ENCODE measurements at regions not wholly inside any gene's neighbourhood (a gene's known extent, or its start where the extent isn't known, plus 50 kb on each side); places are given as distances from the start of the nearest gene placed in this dataset.

DNA sequence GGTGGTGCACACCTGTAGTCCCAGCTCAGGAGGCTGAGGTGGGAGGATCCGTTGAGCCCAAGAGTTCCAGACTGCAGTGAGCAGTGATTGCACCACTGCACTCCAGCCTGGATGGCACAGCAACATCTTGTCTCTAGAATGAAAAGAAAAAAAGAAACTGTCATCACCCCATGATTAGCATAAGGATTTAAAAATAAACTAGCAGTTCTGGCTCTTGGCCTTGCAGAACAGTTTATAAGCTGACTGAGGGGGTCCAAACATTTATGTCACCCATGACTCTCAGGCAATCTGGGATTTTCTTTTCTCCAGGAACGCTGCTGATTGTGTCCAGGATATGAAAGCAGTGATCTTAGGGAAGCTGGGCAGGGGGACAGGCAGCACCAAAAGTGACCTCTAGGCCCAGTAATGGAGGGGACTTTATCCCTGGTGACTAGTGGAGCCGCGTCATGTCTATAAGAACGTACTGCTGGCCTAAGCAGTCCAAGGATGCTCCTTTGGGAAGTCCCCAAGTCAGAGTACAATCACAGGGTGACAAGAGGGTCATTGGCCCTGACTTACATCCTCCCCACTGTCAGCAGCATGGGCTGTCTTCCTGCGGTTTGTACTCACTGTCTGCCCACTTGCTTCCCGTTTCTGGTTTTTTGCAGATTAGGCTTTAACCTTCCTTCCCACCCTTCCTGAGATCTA lies 177.4 kb downstream of the ARHGAP12 start:
- TF ChIP-seq SIN3A (IDR thresholded peaks at IDR 0.05; ENCODE audit: borderline replicate concordance, insufficient read depth, low read length) = no peak
- TF ChIP-seq FOXP2 (optimal IDR thresholded peaks at IDR 0.05; ENCODE audit: borderline replicate concordance, extremely low read depth, extremely low read length, insufficient read depth) = no peak
- no peak for TF ChIP-seq REST (IDR thresholded peaks at IDR 0.05; ENCODE audit: insufficient read depth in 1 of 2, low read depth in 2 of 2, low read length in 2 of 2)
- no peak for TF ChIP-seq TAF1 (IDR thresholded peaks at IDR 0.05; ENCODE audit: borderline replicate concordance, insufficient read depth, low read length)
- TF ChIP-seq POLR2AphosphoS5 (IDR thresholded peaks at IDR 0.05; ENCODE audit: low read depth, low read length) = no peak

GRCh38 chr10:31749981-31750840 lies 178.4 kb downstream of the ARHGAP12 start:
- TF ChIP-seq FOXP2 (optimal IDR thresholded peaks at IDR 0.05; ENCODE audit: borderline replicate concordance, extremely low read depth, extremely low read length, insufficient read depth) (no peak), TAF1 (IDR thresholded peaks at IDR 0.05; ENCODE audit: borderline replicate concordance, insufficient read depth, low read length) (no peak), SIN3A (IDR thresholded peaks at IDR 0.05; ENCODE audit: borderline replicate concordance, insufficient read depth, low read length) (no peak), POLR2AphosphoS5 (IDR thresholded peaks at IDR 0.05; ENCODE audit: low read depth, low read length) (no peak), REST (IDR thresholded peaks at IDR 0.05; ENCODE audit: insufficient read depth in 1 of 2, low read depth in 2 of 2, low read length in 2 of 2) (no peak)

GRCh38 chr10:31749301-31749700 lies 179.3 kb downstream of the ARHGAP12 start:
- no peak for TF ChIP-seq SIN3A (IDR thresholded peaks at IDR 0.05; ENCODE audit: borderline replicate concordance, insufficient read depth, low read length)
- no peak for TF ChIP-seq REST (IDR thresholded peaks at IDR 0.05; ENCODE audit: insufficient read depth in 1 of 2, low read depth in 2 of 2, low read length in 2 of 2)
- no peak for TF ChIP-seq POLR2AphosphoS5 (IDR thresholded peaks at IDR 0.05; ENCODE audit: low read depth, low read length)
- TF ChIP-seq TAF1 (IDR thresholded peaks at IDR 0.05; ENCODE audit: borderline replicate concordance, insufficient read depth, low read length) = no peak
- TF ChIP-seq FOXP2 (optimal IDR thresholded peaks at IDR 0.05; ENCODE audit: borderline replicate concordance, extremely low read depth, extremely low read length, insufficient read depth) = peak; percentile 80

GRCh38 chr10:31745612-31746376 lies 182.8 kb downstream of the ARHGAP12 start:
- TF ChIP-seq TAF1 (IDR thresholded peaks at IDR 0.05; ENCODE audit: borderline replicate concordance, insufficient read depth, low read length) = no peak
- TF ChIP-seq FOXP2 (optimal IDR thresholded peaks at IDR 0.05; ENCODE audit: borderline replicate concordance, extremely low read depth, extremely low read length, insufficient read depth) = no peak
- no peak for TF ChIP-seq SIN3A (IDR thresholded peaks at IDR 0.05; ENCODE audit: borderline replicate concordance, insufficient read depth, low read length)
- 0 out of 4 replicates have a peak, but pooled peaks of 1 of the 2 experiments have one; percentile 25 for TF ChIP-seq REST (IDR thresholded peaks at IDR 0.05; ENCODE audit: insufficient read depth in 1 of 2, low read depth in 2 of 2, low read length in 2 of 2)
- no peak; the same call in 1 of the 2 replicates for TF ChIP-seq POLR2AphosphoS5 (IDR thresholded peaks at IDR 0.05; ENCODE audit: low read depth, low read length)

Measured in PFSK-1 (cell line).